H1 (cell line): ENCODE measurements at regions not wholly inside any gene's neighbourhood (a gene's known extent, or its start where the extent isn't known, plus 50 kb on each side); places are given as distances from the start of the nearest gene placed in this dataset.

Source experiments
- CTCF ChIA-PET: fragments of 300-600 bp; sonication (Branson Sonifier 250); formaldehyde crosslinking; loops from one replicate; lab custom pipeline; 2021; ENCODE audit not compliant: partially characterized antibody; lab: Charles Lee
- POLR2A ChIA-PET: fragments of 300-600 bp; sonication (Branson Sonifier 250); formaldehyde crosslinking; loops from one replicate; lab custom pipeline; 2021; ENCODE audit warnings: inconsistent platforms; ENCODE audit not compliant: partially characterized antibody; lab: Charles Lee
- DNase-seq, 2 experiments: peaks; one replicate each; pipeline versions ENCODE4 v3.0.0 to v3.0.0-alpha.2; 2010 to 2022; ENCODE audit warnings: low spot score in 2 of 2, low read depth in 1 of 2, mixed read lengths in 1 of 2
- FAIRE-seq: peaks from 2 replicates; lab custom pipeline; 2011; peaks lifted over from hg19 to GRCh38; lab: Jason Lieb, UNC
- H2AFZ ChIP-seq: 2 replicates; pipeline ENCODE4 v1.8.1; 2012; ENCODE audit warnings: low read length, inconsistent platforms
- H2AK5ac ChIP-seq: 2 replicates; pipeline ENCODE4 v1.6.1; 2013; ENCODE audit warnings: low read depth, low read length
- H2BK120ac ChIP-seq: replicated peaks from 2 replicates; pipeline ENCODE3; 2013; ENCODE audit warnings: low read depth, low read length, inconsistent platforms
- H2BK12ac ChIP-seq: 2 replicates; pipeline ENCODE4 v1.6.1; 2013; ENCODE audit warnings: low read depth, low read length
- H2BK15ac ChIP-seq: 2 replicates; pipeline ENCODE4 v1.6.1; 2013; ENCODE audit warnings: low read length
- H2BK20ac ChIP-seq: 2 replicates; pipeline ENCODE4 v1.6.1; 2013; ENCODE audit warnings: low read length
- H2BK5ac ChIP-seq: 2 replicates; pipeline ENCODE4 v1.6.1; 2013; ENCODE audit warnings: low read depth, low read length
- H3K14ac ChIP-seq: 2 replicates; pipeline ENCODE4 v1.6.1; 2013; ENCODE audit warnings: inconsistent platforms; ENCODE audit not compliant: insufficient read length
- H3K18ac ChIP-seq: 2 replicates; pipeline ENCODE4 v1.6.1; 2013; ENCODE audit warnings: low read length; ENCODE audit errors: extremely low read depth
- H3K23ac ChIP-seq: 2 replicates; pipeline ENCODE4 v1.6.1; 2013; ENCODE audit warnings: inconsistent platforms; ENCODE audit not compliant: insufficient read length
- H3K23me2 ChIP-seq: 2 replicates; pipeline ENCODE4 v1.6.1; 2013; ENCODE audit warnings: low read depth, low read length
- H3K27ac ChIP-seq: 2 replicates; pipeline ENCODE4 v1.6.1; 2011; ENCODE audit warnings: low read depth, low read length, inconsistent platforms
- H3K27me3 ChIP-seq, 4 experiments: replicated peaks in 1 of 4; 1 replicate in 1 of 4; 2 replicates in 3 of 4; pipeline versions ENCODE4 v1.6.1 to v1.8.1; 2011 to 2013; ENCODE audit warnings: low read length in 3 of 4, mild to moderate bottlenecking in 3 of 4, inconsistent platforms in 2 of 4, mixed read lengths in 2 of 4, moderate library complexity in 1 of 4; ENCODE audit not compliant: control insufficient read depth in 3 of 4, insufficient read depth in 3 of 4; ENCODE audit errors: extremely low read depth in 1 of 4
- H3K36me3 ChIP-seq, 4 experiments: 2 replicates each; pipeline versions ENCODE4 v1.6.1 to v1.8.1; 2011 to 2013; ENCODE audit warnings: mild to moderate bottlenecking in 4 of 4, low read length in 3 of 4, moderate library complexity in 2 of 4, control low read depth in 1 of 4, inconsistent platforms in 1 of 4; ENCODE audit not compliant: insufficient read depth in 4 of 4, control insufficient read depth in 2 of 4
- H3K4ac ChIP-seq: replicated peaks from 2 replicates; pipeline ENCODE3; 2013; ENCODE audit warnings: low read length, low read depth, mixed read lengths, inconsistent platforms; ENCODE audit not compliant: insufficient read length
- H3K4me1 ChIP-seq, 4 experiments: replicated peaks in 1 of 4; 1 replicate in 1 of 4; 2 replicates in 3 of 4; pipeline versions ENCODE4 v1.6.1 to v1.8.1; 2011 to 2013; ENCODE audit warnings: low read length in 3 of 4, inconsistent platforms in 2 of 4, mixed read lengths in 1 of 4; ENCODE audit not compliant: insufficient read depth in 4 of 4, control insufficient read depth in 3 of 4
- H3K4me2 ChIP-seq, 2 experiments: 2 replicates each; pipeline versions ENCODE4 v1.6.1 to v1.8.1; 2011 to 2013; ENCODE audit warnings: low read depth in 2 of 2, low read length in 2 of 2, control low read depth in 1 of 2, inconsistent platforms in 1 of 2, mild to moderate bottlenecking in 1 of 2; ENCODE audit not compliant: insufficient read depth in 1 of 2
- H3K4me3 ChIP-seq, 4 experiments: fragments of 200-600, 300-600 bp in 1 of 4; sonication (generic), shearing (Covaris generic), sonication (Bioruptor Twin) in 1 of 4; 2 replicates each; pipeline versions ENCODE4 v1.5.1 to v1.8.1; 2011 to 2016; ENCODE audit warnings: low read length in 4 of 4, low read depth in 3 of 4, control low read depth in 2 of 4, inconsistent platforms in 2 of 4, mild to moderate bottlenecking in 2 of 4, mixed read lengths in 1 of 4, moderate library complexity in 1 of 4; ENCODE audit not compliant: insufficient read depth in 2 of 4; ENCODE audit errors: extremely low read depth in 1 of 4
- H3K56ac ChIP-seq: replicated peaks from 2 replicates; pipeline ENCODE3; 2013; ENCODE audit warnings: low read depth, mild to moderate bottlenecking, mixed read lengths, low read length, inconsistent platforms; ENCODE audit not compliant: insufficient read length
- H3K79me1 ChIP-seq: 2 replicates; pipeline ENCODE4 v1.6.1; 2013; ENCODE audit warnings: low read depth, low read length, control low read depth
- H3K79me2 ChIP-seq, 2 experiments: 2 replicates each; pipeline versions ENCODE4 v1.6.1 to v1.8.1; 2012 to 2013; ENCODE audit warnings: low read length in 2 of 2, mild to moderate bottlenecking in 2 of 2, inconsistent platforms in 1 of 2; ENCODE audit not compliant: insufficient read depth in 2 of 2, control insufficient read depth in 1 of 2
- H3K9ac ChIP-seq, 4 experiments: replicated peaks in 1 of 4; 1 replicate in 1 of 4; 2 replicates in 3 of 4; pipeline versions ENCODE4 v1.6.1 to v1.8.1; 2011 to 2013; ENCODE audit warnings: low read depth in 3 of 4, low read length in 3 of 4, control low read depth in 2 of 4, mild to moderate bottlenecking in 2 of 4, moderate library complexity in 2 of 4, inconsistent platforms in 1 of 4; ENCODE audit errors: extremely low read depth in 1 of 4
- H3K9me3 ChIP-seq, 2 experiments: 2 replicates each; pipeline versions ENCODE4 v1.6.1 to v1.8.1; 2012 to 2013; ENCODE audit warnings: mild to moderate bottlenecking in 2 of 2, moderate library complexity in 2 of 2, control low read depth in 1 of 2, inconsistent platforms in 1 of 2, low read depth in 1 of 2, low read length in 1 of 2, mixed read lengths in 1 of 2; ENCODE audit not compliant: insufficient read depth in 2 of 2
- H4K20me1 ChIP-seq, 2 experiments: replicated peaks in 1 of 2; 2 replicates each; pipeline versions ENCODE3 to v1.8.1; 2011 to 2013; ENCODE audit warnings: inconsistent platforms in 2 of 2, low read length in 2 of 2, mild to moderate bottlenecking in 1 of 2; ENCODE audit not compliant: insufficient read depth in 2 of 2, control insufficient read depth in 1 of 2
- H4K5ac ChIP-seq: 2 replicates; pipeline ENCODE4 v1.6.1; 2013; ENCODE audit warnings: low read length, low read depth, mixed read lengths, inconsistent platforms; ENCODE audit not compliant: insufficient read length
- H4K8ac ChIP-seq: 2 replicates; pipeline ENCODE4 v1.8.0; 2013; ENCODE audit warnings: mild to moderate bottlenecking, moderate library complexity, low read length, inconsistent platforms; ENCODE audit not compliant: insufficient read depth; ENCODE audit errors: extremely low read depth
- H4K91ac ChIP-seq: replicated peaks from 2 replicates; pipeline ENCODE3; 2013; ENCODE audit warnings: low read length, mixed read lengths, inconsistent platforms; ENCODE audit not compliant: insufficient read length
- ATF3 ChIP-seq: IDR thresholded peaks from 2 replicates; pipeline ENCODE4 v1.6.1; 2011; ENCODE audit warnings: low read depth, mild to moderate bottlenecking, low read length; ENCODE audit not compliant: insufficient read depth
- CBX5 ChIP-seq: fragments of 300-800, 300-1000 bp; sonication (generic); IDR thresholded peaks from 2 replicates; pipeline ENCODE4 v1.7.1; 2016; ENCODE audit warnings: antibody characterized with exemption, low read length, low read depth
- EZH2 ChIP-seq: fragments of 200-600 bp; sonication (generic); IDR thresholded peaks from 2 replicates; pipeline ENCODE4 v1.7.1; 2012; ENCODE audit warnings: low read depth, mild to moderate bottlenecking, moderate library complexity, low read length, inconsistent platforms; ENCODE audit not compliant: severe bottlenecking
- HDAC2 ChIP-seq, 2 experiments: fragments of 300-600 bp in 1 of 2; sonication (generic) in 1 of 2; IDR thresholded peaks; 2 replicates each; pipeline ENCODE4 v1.6.1; 2011 to 2012; ENCODE audit warnings: low read depth in 2 of 2, low read length in 2 of 2, mild to moderate bottlenecking in 2 of 2, moderate library complexity in 2 of 2, borderline replicate concordance in 1 of 2, inconsistent platforms in 1 of 2
- HDAC6 ChIP-seq: IDR thresholded peaks from one replicate; pipeline ENCODE4 v1.7.1; 2012; ENCODE audit warnings: low read depth, mild to moderate bottlenecking, inconsistent platforms, low read length, moderate library complexity
- MAFK ChIP-seq: IDR thresholded peaks from 2 replicates; pipeline ENCODE4 v1.6.1; 2012; ENCODE audit warnings: low read depth, mild to moderate bottlenecking, improper control_type of control experiment, low read length
- POU5F1 ChIP-seq: IDR thresholded peaks from 2 replicates; pipeline ENCODE4 v1.6.1; 2011; ENCODE audit warnings: low read depth, mild to moderate bottlenecking, low read length, moderate library complexity
- SIN3A ChIP-seq, 2 experiments: IDR thresholded peaks in 1 of 2; conservative IDR thresholded peaks in 1 of 2; 2 replicates each; pipeline ENCODE4 v1.6.1; 2011 to 2012; ENCODE audit warnings: low read length in 2 of 2, improper control_type of control experiment in 1 of 2, low read depth in 1 of 2, mild to moderate bottlenecking in 1 of 2
- SIRT6 ChIP-seq: IDR thresholded peaks from one replicate; pipeline ENCODE4 v1.7.1; 2012; ENCODE audit warnings: low read length, inconsistent platforms
- SIX5 ChIP-seq: IDR thresholded peaks from 2 replicates; pipeline ENCODE4 v1.6.1; 2011; ENCODE audit warnings: mild to moderate bottlenecking, low read depth, low read length
- SP2 ChIP-seq: IDR thresholded peaks from 2 replicates; pipeline ENCODE4 v1.6.1; 2012; ENCODE audit warnings: mild to moderate bottlenecking, low read length, inconsistent platforms
- SUZ12 ChIP-seq: fragments of 200-600 bp; sonication (generic); IDR thresholded peaks from 2 replicates; pipeline ENCODE4 v1.6.1; 2012; ENCODE audit warnings: mild to moderate bottlenecking, inconsistent platforms, low read length, moderate library complexity, mixed read lengths
- TEAD4 ChIP-seq: IDR thresholded peaks from 2 replicates; pipeline ENCODE4 v1.6.1; 2012; ENCODE audit warnings: low read depth, low read length, inconsistent platforms, mixed read lengths
- WGBS, 2 experiments: shearing (Covaris generic) in 1 of 2; methylation state at CpG; one replicate each; pipeline versions ENCODE4 v1.1.6 to v1.1.7; 2013 to 2015; ENCODE audit warnings: low lambda C conversion rate in 2 of 2, mixed read lengths in 2 of 2, inconsistent platforms in 1 of 2, low coverage in 1 of 2, missing lambda C conversion rate in 1 of 2; ENCODE audit not compliant: insufficient replicate concordance in 2 of 2, insufficient coverage in 1 of 2, insufficient read length in 1 of 2; ENCODE audit errors: extremely low coverage in 1 of 2, missing lambda C conversion rate in 1 of 2; 5-methylcytosine and 5-hydroxymethylcytosine counted together

GRCh38 chr16:86133847-86134375 lies 234.9 kb downstream of the IRF8 start:
- Histone ChIP-seq H4K20me1 (peaks cover 0 to 3% of the 10 kb centered on the region in 2 experiments), H2AFZ (no peak overlapping the region), H2BK5ac (no peak overlapping the region), H2BK15ac (no peak overlapping the region), H3K4me2 (no peak overlapping the region), H2BK20ac (no peak overlapping the region), H2AK5ac (no peak overlapping the region), H4K5ac (no peak overlapping the region), H3K27ac (no peak overlapping the region), H3K79me2 (no peaks in the 10 kb centered on the region), H3K9ac (no peak overlapping the region), H3K4me1 (no peaks in the 10 kb centered on the region), H3K36me3 (no peaks in the 10 kb centered on the region), H2BK120ac (no peak overlapping the region), H3K56ac (no peak overlapping the region), H3K23ac (no peak overlapping the region), H3K79me1 (no peaks in the 10 kb centered on the region), H3K27me3 (no peaks in the 10 kb centered on the region; a peak in 1 of 7 replicates), H3K18ac (no peak overlapping the region), H4K8ac (no peak overlapping the region), H2BK12ac (no peak overlapping the region), H3K4me3 (no peak overlapping the region), H3K14ac (no peak overlapping the region), H3K9me3 (no peaks in the 10 kb centered on the region), H4K91ac (no peak overlapping the region), H3K4ac (no peak overlapping the region), H3K23me2 (no peaks in the 10 kb centered on the region)
- POLR2A ChIA-PET = no interaction called here
- CTCF ChIA-PET = interaction anchor here (3.3 kb wide), 1 partner anchor 10 kb away, joined by 15 read pairs; no protein-coding TSS in a partner anchor
- 89% methylated on average over 7 of the region's 9 CpGs; no CpG with 5 or more reads in 1 of the 2 experiments for WGBS, 2 experiments
- FAIRE-seq (no peak), DNase-seq (no peak)
- TF ChIP-seq SIRT6 (no peak), EZH2 (no peak), HDAC2 (IDR thresholded peaks at IDR 0.05; ENCODE audit: borderline replicate concordance in 1 of 2, low read depth in 2 of 2, low read length in 2 of 2) (no peak), POU5F1 (no peak), ATF3 (no peak), HDAC6 (no peak), CBX5 (no peak), MAFK (no peak), SIN3A (conservative IDR thresholded peaks at IDR 0.05 in 1 of 2, IDR thresholded peaks at IDR 0.05 in 1 of 2; ENCODE audit: low read depth in 1 of 2, low read length in 2 of 2) (no peak), SIX5 (no peak), SUZ12 (no peak), TEAD4 (no peak), SP2 (no peak)
